ENCODE measurements at regions not wholly inside any gene's neighbourhood (a gene's known extent, or its start where the extent isn't known, plus 50 kb on each side); places are given as distances from the start of the nearest gene placed in this dataset.

DNA sequence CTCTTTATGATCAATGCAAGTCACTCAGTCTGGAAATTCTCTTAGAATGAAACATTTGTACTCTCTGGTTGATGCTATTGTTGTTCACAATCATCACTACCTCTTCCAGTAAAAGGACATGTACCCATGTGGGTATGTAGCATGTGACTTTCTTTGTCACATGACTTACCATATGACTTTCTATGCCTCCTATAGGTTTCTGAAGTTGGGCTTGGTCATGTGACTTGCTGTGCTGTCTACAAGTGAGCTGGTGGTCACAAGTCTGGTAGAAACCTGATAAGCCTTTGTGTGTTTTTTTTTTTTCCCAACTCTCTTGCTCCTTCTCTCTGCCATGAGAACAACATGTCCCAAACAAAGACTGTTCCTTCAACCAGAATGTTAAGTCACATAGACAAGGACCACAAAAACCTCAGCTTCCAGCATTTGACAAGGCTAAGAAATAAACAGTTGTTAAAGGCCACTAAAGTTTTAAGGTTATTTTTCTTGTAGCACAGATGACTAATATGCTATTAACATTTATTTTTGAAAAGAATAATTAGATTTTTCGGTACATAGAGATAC lies 379.2 kb upstream of the SLC35B3 start:
- TF ChIP-seq, protein P1, sequence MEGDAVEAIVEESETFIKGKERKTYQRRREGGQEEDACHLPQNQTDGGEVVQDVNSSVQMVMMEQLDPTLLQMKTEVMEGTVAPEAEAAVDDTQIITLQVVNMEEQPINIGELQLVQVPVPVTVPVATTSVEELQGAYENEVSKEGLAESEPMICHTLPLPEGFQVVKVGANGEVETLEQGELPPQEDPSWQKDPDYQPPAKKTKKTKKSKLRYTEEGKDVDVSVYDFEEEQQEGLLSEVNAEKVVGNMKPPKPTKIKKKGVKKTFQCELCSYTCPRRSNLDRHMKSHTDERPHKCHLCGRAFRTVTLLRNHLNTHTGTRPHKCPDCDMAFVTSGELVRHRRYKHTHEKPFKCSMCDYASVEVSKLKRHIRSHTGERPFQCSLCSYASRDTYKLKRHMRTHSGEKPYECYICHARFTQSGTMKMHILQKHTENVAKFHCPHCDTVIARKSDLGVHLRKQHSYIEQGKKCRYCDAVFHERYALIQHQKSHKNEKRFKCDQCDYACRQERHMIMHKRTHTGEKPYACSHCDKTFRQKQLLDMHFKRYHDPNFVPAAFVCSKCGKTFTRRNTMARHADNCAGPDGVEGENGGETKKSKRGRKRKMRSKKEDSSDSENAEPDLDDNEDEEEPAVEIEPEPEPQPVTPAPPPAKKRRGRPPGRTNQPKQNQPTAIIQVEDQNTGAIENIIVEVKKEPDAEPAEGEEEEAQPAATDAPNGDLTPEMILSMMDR (conservative IDR thresholded peaks at IDR 0.05): no peak
- Histone ChIP-seq H3K4me2 (ENCODE audit: insufficient read depth, insufficient read length, low read length) (no peak overlapping the region), H3K56ac (ENCODE audit: insufficient read length, low read depth, low read length) (no peak overlapping the region), H3K27me3 (ENCODE audit: insufficient read depth, low read length) (no peaks in the 10 kb centered on the region; the same call in 1 of the 2 replicates), H2AK5ac (ENCODE audit: insufficient read length, low read length) (no peak overlapping the region), H4K5ac (ENCODE audit: insufficient read length, low read depth, low read length) (no peak overlapping the region), H3K9ac (ENCODE audit: extremely low read depth, insufficient read length, low read length) (no peak overlapping the region), H3K4ac (ENCODE audit: low read depth, low read length) (no peak overlapping the region), H3K14ac (ENCODE audit: insufficient read depth, low read length) (no peak overlapping the region), H4K20me1 (ENCODE audit: control insufficient read depth, insufficient read depth, insufficient read length) (no peaks in the 10 kb centered on the region), H3K23ac (ENCODE audit: insufficient read length, low read depth, low read length) (no peak overlapping the region), H3K79me1 (ENCODE audit: insufficient read depth, low read depth, low read length, poor library complexity, severe bottlenecking) (no peaks in the 10 kb centered on the region), H3T11ph (ENCODE audit: low read length) (no peak overlapping the region), H3K79me2 (ENCODE audit: insufficient read depth, low read length) (no peaks in the 10 kb centered on the region), H3K27ac (ENCODE audit: insufficient read length, low read depth, low read length) (no peak overlapping the region), H4K91ac (ENCODE audit: insufficient read length, low read depth, low read length) (no peak overlapping the region), H3K9me3 (ENCODE audit: control insufficient read depth, low read depth, low read length) (no peaks in the 10 kb centered on the region), H3K18ac (ENCODE audit: insufficient read length, low read depth, low read length) (no peak overlapping the region), H4K8ac (replicated peaks; ENCODE audit: insufficient read length, low read depth, low read length) (no peak overlapping the region), H2AFZ (ENCODE audit: low read length) (no peak overlapping the region), H2BK120ac (ENCODE audit: low read depth, low read length, poor library complexity, severe bottlenecking) (no peak overlapping the region), H3K23me2 (ENCODE audit: insufficient read length, low read depth, low read length, poor library complexity, severe bottlenecking) (no peaks in the 10 kb centered on the region), H3K4me1 (ENCODE audit: insufficient read depth, low read length) (no peaks in the 10 kb centered on the region), H2BK20ac (ENCODE audit: low read depth, low read length, poor library complexity, severe bottlenecking) (no peak overlapping the region), H2BK12ac (ENCODE audit: insufficient read length, low read depth, low read length) (no peak overlapping the region), H2BK15ac (ENCODE audit: low read depth, low read length) (no peak overlapping the region), H2BK5ac (ENCODE audit: insufficient read length, low read length) (no peak overlapping the region)
- H3K27ac Mint-ChIP-seq: no peak overlapping the region
- no peak for DNase-seq
- no peaks in the 10 kb centered on the region for H3K9me3 Mint-ChIP-seq
- H3K4me1 Mint-ChIP-seq: no peaks in the 10 kb centered on the region
- no CpG with 5 or more reads among the region's 1 CpG for WGBS (ENCODE audit: extremely low coverage, insufficient read length, low lambda C conversion rate)
- no peaks in the 10 kb centered on the region; the same call in 1 of the 2 replicates for H3K27me3 Mint-ChIP-seq (ENCODE audit: low read depth)
- H3K36me3 Mint-ChIP-seq (ENCODE audit: insufficient read depth in 1 of 3, low read depth in 3 of 3): no peaks in the 10 kb centered on the region
- no peak overlapping the region for H3K4me3 Mint-ChIP-seq

All from H9 (cell line).